ENCODE measurements at regions not wholly inside any gene's neighbourhood (a gene's known extent, or its start where the extent isn't known, plus 50 kb on each side); places are given as distances from the start of the nearest gene placed in this dataset.

DNA sequence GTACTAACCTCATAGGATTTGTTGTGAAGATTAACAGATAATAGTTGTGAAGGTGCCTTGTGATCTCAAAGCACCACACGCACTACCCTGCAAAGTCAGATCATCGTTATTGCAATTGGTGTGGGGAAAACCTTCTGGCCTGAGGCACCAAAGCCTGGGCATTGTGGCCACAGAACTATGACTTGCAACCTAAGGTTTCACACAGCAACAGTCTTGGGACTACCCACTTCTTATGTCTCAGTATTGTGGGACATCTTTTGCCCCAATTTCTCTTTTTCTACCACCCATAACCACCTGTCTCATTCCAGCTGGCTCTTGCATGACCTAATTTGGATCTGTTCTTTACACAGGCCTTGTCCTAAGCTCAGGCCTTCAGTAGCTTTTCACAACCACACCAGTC is 247.8 kb upstream of the NR4A3 start:
- TF ChIP-seq, protein P1, sequence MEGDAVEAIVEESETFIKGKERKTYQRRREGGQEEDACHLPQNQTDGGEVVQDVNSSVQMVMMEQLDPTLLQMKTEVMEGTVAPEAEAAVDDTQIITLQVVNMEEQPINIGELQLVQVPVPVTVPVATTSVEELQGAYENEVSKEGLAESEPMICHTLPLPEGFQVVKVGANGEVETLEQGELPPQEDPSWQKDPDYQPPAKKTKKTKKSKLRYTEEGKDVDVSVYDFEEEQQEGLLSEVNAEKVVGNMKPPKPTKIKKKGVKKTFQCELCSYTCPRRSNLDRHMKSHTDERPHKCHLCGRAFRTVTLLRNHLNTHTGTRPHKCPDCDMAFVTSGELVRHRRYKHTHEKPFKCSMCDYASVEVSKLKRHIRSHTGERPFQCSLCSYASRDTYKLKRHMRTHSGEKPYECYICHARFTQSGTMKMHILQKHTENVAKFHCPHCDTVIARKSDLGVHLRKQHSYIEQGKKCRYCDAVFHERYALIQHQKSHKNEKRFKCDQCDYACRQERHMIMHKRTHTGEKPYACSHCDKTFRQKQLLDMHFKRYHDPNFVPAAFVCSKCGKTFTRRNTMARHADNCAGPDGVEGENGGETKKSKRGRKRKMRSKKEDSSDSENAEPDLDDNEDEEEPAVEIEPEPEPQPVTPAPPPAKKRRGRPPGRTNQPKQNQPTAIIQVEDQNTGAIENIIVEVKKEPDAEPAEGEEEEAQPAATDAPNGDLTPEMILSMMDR (IDR thresholded peaks at IDR 0.05) = no peak
- 97 to 98% methylated on average over 2 of the region's 2 CpGs for WGBS, 2 donors
- Histone ChIP-seq H3K36me3 (no peaks in the 10 kb centered on the region), H3K9me3 (no peaks in the 10 kb centered on the region), H3K27ac (no peak overlapping the region), H3K4me3 (no peak overlapping the region), H3K27me3 (no peaks in the 10 kb centered on the region), H3K4me1 (peaks cover 0 to 14% (median 7%) of the 10 kb centered on the region in 9 donors)
- ATAC-seq (no peak), DNase-seq (no peak)
- intact Hi-C loops (cut with DNase I) = no loop called here

DNA sequence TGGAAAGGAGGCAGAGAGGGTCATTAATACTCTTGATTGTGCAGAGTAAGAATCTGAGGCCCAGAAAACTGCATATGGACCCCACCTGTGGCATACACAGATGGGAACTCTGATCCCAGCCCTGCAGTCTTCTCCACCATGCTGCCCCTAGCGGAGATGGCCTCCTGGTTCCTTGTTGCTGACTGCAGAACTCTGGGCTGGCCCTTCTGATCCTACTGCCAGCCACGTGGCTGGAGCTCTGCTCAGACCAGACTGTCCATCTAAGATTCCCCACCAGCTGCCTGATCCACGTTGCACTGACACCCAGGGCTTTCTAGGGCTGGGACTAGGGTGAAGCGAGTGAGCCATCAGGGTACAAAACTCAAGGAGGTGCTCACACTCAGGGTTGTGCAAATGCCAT is 245.7 kb upstream of the NR4A3 start:
- H3K27me3 ChIP-seq = no peaks in the 10 kb centered on the region
- H3K9me3 ChIP-seq = no peaks in the 10 kb centered on the region
- WGBS, 2 donors = 83% methylated on average over 4 of the region's 4 CpGs
- no peak overlapping the region for H3K4me3 ChIP-seq
- peaks cover 0 to 14% (median 8%) of the 10 kb centered on the region in 9 donors for H3K4me1 ChIP-seq
- intact Hi-C loops (cut with DNase I) = no loop called here
- ATAC-seq (no peak), DNase-seq (no peak)
- no peaks in the 10 kb centered on the region for H3K36me3 ChIP-seq
- TF ChIP-seq, protein P1 (IDR thresholded peaks at IDR 0.05) = no peak
- H3K27ac ChIP-seq = no peak overlapping the region

DNA sequence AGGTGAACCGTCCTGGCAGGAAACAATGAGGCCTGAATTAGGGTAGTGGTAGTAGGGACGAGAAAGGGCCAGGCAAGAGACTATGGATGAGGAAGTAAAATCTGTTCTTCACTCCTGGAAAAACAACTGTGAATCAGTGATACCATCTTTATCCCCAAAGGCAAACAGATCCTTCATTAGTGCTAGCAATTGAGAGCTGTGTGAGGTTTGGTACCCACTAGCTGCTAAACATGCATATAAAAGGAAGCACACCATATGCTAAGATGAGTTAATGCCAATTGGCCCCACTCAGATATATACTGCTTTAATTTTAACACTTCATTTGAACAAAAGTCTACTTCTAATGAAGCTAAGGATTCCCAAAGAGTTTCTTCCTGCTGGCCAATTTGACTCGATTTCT is 244.8 kb upstream of the NR4A3 start:
- Histone ChIP-seq H3K27ac (no peak overlapping the region), H3K27me3 (no peaks in the 10 kb centered on the region), H3K4me3 (no peak overlapping the region), H3K36me3 (no peaks in the 10 kb centered on the region), H3K9me3 (no peaks in the 10 kb centered on the region), H3K4me1 (peaks cover 0 to 20% (median 8%) of the 10 kb centered on the region in 9 donors)
- TF ChIP-seq, protein P1 (IDR thresholded peaks at IDR 0.05) = no peak
- 79 to 83% methylated on average over 3 of the region's 3 CpGs for WGBS, 2 donors
- no peak for ATAC-seq
- intact Hi-C loops (cut with DNase I) = no loop called here
- DNase-seq = no peak

DNA sequence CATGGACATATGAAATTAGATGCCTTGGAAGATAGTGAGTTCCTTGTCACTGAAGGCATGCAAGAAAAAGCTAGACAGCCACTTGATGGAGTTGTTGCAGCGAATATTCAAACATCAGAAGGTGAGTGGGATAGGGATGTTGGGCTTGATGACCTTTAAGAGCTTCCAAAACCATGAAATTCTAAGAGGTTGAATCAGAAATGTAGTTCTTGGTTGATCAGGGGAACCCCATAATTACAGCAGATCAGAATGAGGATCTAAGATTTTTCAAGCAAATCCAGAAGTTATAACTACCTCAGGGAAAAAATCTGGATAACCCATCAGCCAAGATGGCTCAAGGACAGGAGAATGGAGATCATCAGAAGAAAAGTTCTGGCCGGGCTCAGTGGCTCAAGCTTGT is 244.3 kb upstream of the NR4A3 start:
- intact Hi-C loops (cut with DNase I) = no loop called here
- TF ChIP-seq, protein P1 (IDR thresholded peaks at IDR 0.05) = no peak
- H3K27ac ChIP-seq = no peak overlapping the region
- H3K4me3 ChIP-seq = no peak overlapping the region
- no peak for ATAC-seq
- H3K9me3 ChIP-seq = no peaks in the 10 kb centered on the region
- H3K27me3 ChIP-seq = no peaks in the 10 kb centered on the region
- no peaks in the 10 kb centered on the region for H3K36me3 ChIP-seq
- WGBS, 2 donors = 92 to 93% methylated on average over 2 of the region's 2 CpGs
- no peak for DNase-seq
- peaks cover 0 to 20% (median 8%) of the 10 kb centered on the region in 9 donors for H3K4me1 ChIP-seq
